IPS-15b (cell line): ENCODE measurements at regions not wholly inside any gene's neighbourhood (a gene's known extent, or its start where the extent isn't known, plus 50 kb on each side); places are given as distances from the start of the nearest gene placed in this dataset.
"Not testable (repeated sequence)": the region's sequence is repeated elsewhere in the genome, so short reads cannot be mapped to it uniquely, and the experiment has no call there.

Experiments
- H3K27me3 ChIP-seq: one replicate; pipeline ENCODE4 v1.6.1; 2013; ENCODE audit warnings: low read length; ENCODE audit not compliant: control insufficient read depth, insufficient read depth
- H3K36me3 ChIP-seq: one replicate; pipeline ENCODE4 v1.6.1; 2013; ENCODE audit warnings: low read length; ENCODE audit not compliant: control insufficient read depth, insufficient read depth
- H3K4me1 ChIP-seq: one replicate; pipeline ENCODE4 v1.6.1; 2013; ENCODE audit warnings: mild to moderate bottlenecking, low read length; ENCODE audit not compliant: control insufficient read depth, insufficient read depth
- H3K4me3 ChIP-seq: one replicate; pipeline ENCODE4 v1.5.1; 2013; ENCODE audit warnings: low read depth, low read length
- H3K9ac ChIP-seq: one replicate; pipeline ENCODE4 v1.6.1; 2013; ENCODE audit warnings: low read depth, mild to moderate bottlenecking, low read length
- H3K9me3 ChIP-seq: one replicate; pipeline ENCODE4 v1.6.1; 2013; ENCODE audit warnings: mild to moderate bottlenecking, low read length; ENCODE audit not compliant: control insufficient read depth, insufficient read depth

- H3K27me3 ChIP-seq, result no peaks in the 10 kb centered on the region
- no peak overlapping the region for H3K9ac ChIP-seq
- H3K4me3 ChIP-seq, result no peak overlapping the region
- H3K36me3 ChIP-seq, result no peaks in the 10 kb centered on the region
- H3K4me1 ChIP-seq, result no peaks in the 10 kb centered on the region
- H3K9me3 ChIP-seq, result no peaks in the 10 kb centered on the region
Measured at GRCh38 chr16:64276646-64277045, 845.2 kb downstream of the CDH11 start.

- no peaks in the 10 kb centered on the region for H3K4me1 ChIP-seq
- H3K36me3 ChIP-seq, result no peaks in the 10 kb centered on the region
- H3K9me3 ChIP-seq, result no peaks in the 10 kb centered on the region
- H3K27me3 ChIP-seq, result no peaks in the 10 kb centered on the region
- no peak overlapping the region for H3K9ac ChIP-seq
- H3K4me3 ChIP-seq, result no peak overlapping the region
Measured at GRCh38 chr16:64272028-64272427, 849.8 kb downstream of the CDH11 start.

DNA sequence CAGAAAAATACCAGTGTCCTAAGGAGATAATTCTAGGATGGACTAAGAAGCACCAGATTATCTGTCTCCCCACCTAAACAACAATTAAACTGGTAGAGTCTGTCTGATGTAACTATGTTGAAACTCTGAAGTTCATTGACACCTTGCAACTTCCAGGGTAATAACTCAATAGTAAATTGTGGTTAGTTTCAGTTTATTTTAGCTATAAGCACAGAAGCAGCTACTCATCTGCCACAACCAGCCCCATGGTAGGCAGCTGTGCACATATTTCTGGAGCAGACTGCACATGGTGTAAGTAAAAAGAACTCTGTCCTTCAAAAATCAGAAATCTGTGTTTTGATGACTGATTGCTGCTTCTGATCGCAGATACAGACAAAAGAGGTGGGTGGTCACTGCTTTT is 852.1 kb downstream of the CDH11 start:
- Histone ChIP-seq H3K4me3 (no peak overlapping the region), H3K4me1 (no peaks in the 10 kb centered on the region), H3K27me3 (no peaks in the 10 kb centered on the region), H3K9ac (no peak overlapping the region), H3K9me3 (no peaks in the 10 kb centered on the region), H3K36me3 (no peaks in the 10 kb centered on the region)

- no peaks in the 10 kb centered on the region for H3K4me1 ChIP-seq
- H3K9me3 ChIP-seq, result no peaks in the 10 kb centered on the region
- H3K27me3 ChIP-seq, result no peaks in the 10 kb centered on the region
- H3K4me3 ChIP-seq, result no peak overlapping the region
- H3K36me3 ChIP-seq, result no peaks in the 10 kb centered on the region
- H3K9ac ChIP-seq, result no peak overlapping the region
Measured at GRCh38 chr16:64265756-64266155, 856.1 kb downstream of the CDH11 start.

DNA sequence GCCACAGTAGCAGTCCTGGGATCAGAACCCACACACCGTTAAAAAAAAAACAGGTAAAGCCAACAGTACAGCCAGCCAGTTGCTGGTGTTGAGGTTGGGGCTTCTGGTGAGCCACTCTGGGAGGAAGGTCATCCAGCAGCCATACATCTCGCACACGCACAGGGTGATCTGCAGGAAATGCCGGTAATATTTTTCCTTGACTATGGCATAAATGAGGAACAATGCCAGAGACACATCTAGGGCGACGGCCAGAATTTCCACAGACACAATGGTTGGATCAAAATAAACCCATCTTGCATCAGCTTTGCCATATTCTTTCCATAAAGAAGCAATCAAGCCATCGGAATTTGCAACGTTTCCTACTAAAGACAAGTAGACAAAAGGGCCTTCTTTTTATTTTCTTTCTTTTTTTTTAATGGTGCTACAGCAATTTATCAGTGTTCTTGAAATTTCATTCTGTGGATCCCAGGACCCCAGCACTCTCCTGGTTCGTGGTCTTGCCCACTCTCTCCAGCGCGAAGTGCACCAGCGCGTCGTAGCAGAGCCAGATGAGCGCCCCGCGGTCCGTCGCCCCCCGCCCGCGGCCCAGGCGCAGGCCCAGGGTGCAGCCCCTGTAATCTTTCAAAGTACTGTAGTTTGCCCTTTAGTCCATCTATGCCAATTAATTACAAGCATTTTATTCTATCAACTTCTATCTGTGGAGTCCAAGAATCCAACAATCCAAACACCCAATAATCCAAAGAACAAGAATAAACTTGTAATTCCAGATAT is 861.0 kb downstream of the CDH11 start:
- H3K36me3 ChIP-seq, H3K4me1 ChIP-seq, H3K27me3 ChIP-seq, H3K9ac ChIP-seq, H3K4me3 ChIP-seq, H3K9me3 ChIP-seq: not testable (repeated sequence)

- Histone ChIP-seq H3K9ac (no peak overlapping the region), H3K36me3 (no peaks in the 10 kb centered on the region), H3K9me3 (no peaks in the 10 kb centered on the region), H3K4me3 (no peak overlapping the region), H3K4me1 (no peaks in the 10 kb centered on the region), H3K27me3 (no peaks in the 10 kb centered on the region)
Measured at GRCh38 chr16:64254443-64255367, 867.2 kb downstream of the CDH11 start.

DNA sequence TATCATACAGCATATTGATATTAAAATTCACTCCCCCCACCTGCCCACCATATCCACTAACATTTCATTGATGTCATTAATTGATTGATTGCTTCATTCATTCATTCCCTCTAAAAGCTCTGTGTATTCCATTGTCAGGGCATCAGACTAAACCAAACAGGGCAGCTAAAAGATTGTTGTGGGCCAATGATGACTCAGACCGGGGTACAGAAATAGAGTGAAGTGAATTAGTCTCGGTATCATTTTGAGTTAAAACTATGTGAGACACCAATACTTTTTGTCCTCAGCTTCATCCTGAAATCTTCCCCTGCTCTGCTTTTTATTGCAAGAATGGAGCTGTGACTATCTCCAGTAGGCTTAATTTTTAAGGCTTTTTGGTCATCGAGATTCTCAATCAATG is 868.3 kb downstream of the CDH11 start:
- Histone ChIP-seq H3K27me3 (no peaks in the 10 kb centered on the region), H3K4me3 (no peak overlapping the region), H3K9me3 (no peaks in the 10 kb centered on the region), H3K9ac (no peak overlapping the region), H3K4me1 (no peaks in the 10 kb centered on the region), H3K36me3 (no peaks in the 10 kb centered on the region)

GRCh38 chr16:64253096-64253495 is 868.8 kb downstream of the CDH11 start:
- H3K9me3 ChIP-seq, result no peaks in the 10 kb centered on the region
- H3K27me3 ChIP-seq, result no peaks in the 10 kb centered on the region
- no peaks in the 10 kb centered on the region for H3K36me3 ChIP-seq
- no peak overlapping the region for H3K9ac ChIP-seq
- H3K4me1 ChIP-seq, result no peaks in the 10 kb centered on the region
- no peak overlapping the region for H3K4me3 ChIP-seq

DNA sequence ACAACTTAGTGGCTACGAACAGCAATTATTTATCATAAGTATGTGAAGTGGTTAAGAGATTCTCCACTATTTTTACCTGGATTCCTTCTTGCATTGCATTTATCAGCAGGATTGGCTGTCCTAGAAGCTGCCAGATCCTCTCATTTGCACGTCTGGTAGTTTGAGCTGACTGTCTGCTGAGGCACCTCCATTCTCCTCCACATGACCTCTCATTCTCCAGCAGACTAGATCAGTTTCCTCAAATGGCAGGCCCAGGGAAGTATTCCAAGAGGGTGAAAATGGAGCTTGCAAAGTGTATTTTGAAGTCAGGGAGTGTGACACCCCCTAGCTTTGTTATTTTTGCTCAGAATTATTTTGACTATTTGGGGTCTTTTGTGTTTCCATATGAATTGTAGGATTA is 870.1 kb downstream of the CDH11 start:
- H3K9me3 ChIP-seq, result no peaks in the 10 kb centered on the region
- no peaks in the 10 kb centered on the region for H3K4me1 ChIP-seq
- H3K36me3 ChIP-seq, result no peaks in the 10 kb centered on the region
- no peak overlapping the region for H3K9ac ChIP-seq
- no peak overlapping the region for H3K4me3 ChIP-seq
- no peaks in the 10 kb centered on the region for H3K27me3 ChIP-seq

- Histone ChIP-seq H3K36me3 (no peaks in the 10 kb centered on the region), H3K4me3 (no peak overlapping the region), H3K9me3 (no peaks in the 10 kb centered on the region), H3K4me1 (no peaks in the 10 kb centered on the region), H3K27me3 (no peaks in the 10 kb centered on the region), H3K9ac (no peak overlapping the region)
Measured at GRCh38 chr16:64250866-64251265, 871.0 kb downstream of the CDH11 start.

- Histone ChIP-seq H3K27me3 (no peaks in the 10 kb centered on the region), H3K36me3 (no peaks in the 10 kb centered on the region), H3K4me3 (no peak overlapping the region), H3K9me3 (no peaks in the 10 kb centered on the region), H3K9ac (no peak overlapping the region), H3K4me1 (no peaks in the 10 kb centered on the region)
Measured at GRCh38 chr16:64242492-64242891, 879.4 kb downstream of the CDH11 start.

DNA sequence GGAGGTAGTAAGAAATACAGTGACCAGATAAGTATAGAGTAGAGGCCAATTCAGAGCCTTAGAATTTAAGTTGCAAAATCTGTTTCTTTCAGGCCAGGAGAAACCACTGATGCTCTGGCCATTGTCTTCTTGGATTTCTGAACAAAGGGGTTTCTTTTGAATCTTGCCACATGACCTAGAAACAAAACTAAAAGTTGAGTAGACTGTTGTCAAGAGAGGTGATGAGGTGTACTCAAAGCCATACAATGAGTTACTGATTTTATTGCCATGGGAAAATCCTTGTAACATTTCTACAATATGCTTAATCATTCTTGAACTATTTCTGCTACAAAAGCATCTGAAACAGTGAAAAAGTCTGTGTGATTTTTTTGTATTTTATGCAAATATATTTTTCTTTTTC is 881.3 kb downstream of the CDH11 start:
- H3K9me3 ChIP-seq, result no peaks in the 10 kb centered on the region
- H3K9ac ChIP-seq, result no peak overlapping the region
- no peak overlapping the region for H3K4me3 ChIP-seq
- H3K27me3 ChIP-seq, result no peaks in the 10 kb centered on the region
- H3K36me3 ChIP-seq, result no peaks in the 10 kb centered on the region
- no peaks in the 10 kb centered on the region for H3K4me1 ChIP-seq
